Natural killer cell (primary cell): ENCODE measurements at regions not wholly inside any gene's neighbourhood (a gene's known extent, or its start where the extent isn't known, plus 50 kb on each side); places are given as distances from the start of the nearest gene placed in this dataset.

ENCODE experiments used
- ATAC-seq, 3 donors: fragments of 150-1000 bp in 2 of 3; fragments of 200-7000 bp in 1 of 3; cut with Tn5 transposase; 1 replicate in 1 of 3; 2 replicates in 2 of 3; pipeline ENCODE4 v1.10.0; 2021; ENCODE audit warnings: mild to moderate bottlenecking in 2 of 3, moderate library complexity in 2 of 3
- DNase-seq, 2 donors: peaks; one replicate each; pipeline versions ENCODE4 v3.0.0 to v3.0.0-alpha.2; 2013 to 2021; ENCODE audit warnings: mixed read lengths in 1 of 2
- H3K27ac ChIP-seq: one replicate; pipeline ENCODE4 v1.5.1; 2013; ENCODE audit warnings: mild to moderate bottlenecking, low read length
- H3K27me3 ChIP-seq: one replicate; pipeline ENCODE4 v1.6.1; 2013; ENCODE audit warnings: low read length; ENCODE audit not compliant: control insufficient read depth, insufficient read depth
- H3K36me3 ChIP-seq: one replicate; pipeline ENCODE4 v1.6.1; 2013; ENCODE audit warnings: low read length; ENCODE audit not compliant: control insufficient read depth, insufficient read depth
- H3K4me1 ChIP-seq: one replicate; pipeline ENCODE4 v1.6.1; 2013; ENCODE audit warnings: low read length; ENCODE audit not compliant: control insufficient read depth, insufficient read depth
- H3K4me3 ChIP-seq: one replicate; pipeline ENCODE4 v1.5.1; 2013; ENCODE audit warnings: low read length
- H3K9me3 ChIP-seq: one replicate; pipeline ENCODE4 v1.6.1; 2013; ENCODE audit warnings: low read length; ENCODE audit not compliant: control insufficient read depth, insufficient read depth
- H3K27ac Mint-ChIP-seq, 2 donors: one replicate each; pipeline ENCODE4 v1.8.0; 2022; ENCODE audit warnings: mild to moderate bottlenecking in 2 of 2, mixed read lengths in 2 of 2, moderate library complexity in 1 of 2
- H3K27me3 Mint-ChIP-seq, 2 donors: one replicate each; pipeline ENCODE4 v1.8.0; 2022; ENCODE audit warnings: low read depth in 2 of 2, mixed read lengths in 2 of 2
- H3K36me3 Mint-ChIP-seq: one replicate; pipeline ENCODE4 v1.8.0; 2022; ENCODE audit warnings: mixed read lengths
- H3K4me1 Mint-ChIP-seq, 2 donors: one replicate each; pipeline ENCODE4 v1.8.0; 2022; ENCODE audit warnings: mixed read lengths in 2 of 2
- H3K4me3 Mint-ChIP-seq: one replicate; pipeline ENCODE4 v1.8.0; 2022; ENCODE audit warnings: mild to moderate bottlenecking, moderate library complexity, mixed read lengths
- H3K9me3 Mint-ChIP-seq, 2 donors: one replicate each; pipeline ENCODE4 v1.8.0; 2022; ENCODE audit warnings: mixed read lengths in 2 of 2
- CTCF ChIP-seq: fragments of 200-600 bp; IDR thresholded peaks from one replicate; pipeline ENCODE4 v1.8.0; 2022; ENCODE audit warnings: antibody characterized with exemption
- WGBS: methylation state at CpG from one replicate; pipeline ENCODE4 v1.1.7; 2013; ENCODE audit warnings: missing lambda C conversion rate; ENCODE audit not compliant: insufficient coverage; 5-methylcytosine and 5-hydroxymethylcytosine counted together
- intact Hi-C: fragments of 100-400 bp; cut with micrococcal nuclease; formaldehyde crosslinking; loops from one replicate; pipeline ENCODE4 v1.14.2; 2022

GRCh38 chr6:43951063-43951755 is 176.0 kb downstream of the MRPL14 start:
- no peak overlapping the region for H3K27ac Mint-ChIP-seq
- H3K4me3 Mint-ChIP-seq = no peak overlapping the region
- peak; percentile 8 to 57 (median 40) for ATAC-seq
- no peaks in the 10 kb centered on the region for H3K36me3 Mint-ChIP-seq
- 76% methylated on average over 5 of the region's 5 CpGs for WGBS
- Histone ChIP-seq H3K27ac (no peak overlapping the region), H3K9me3 (no peaks in the 10 kb centered on the region), H3K4me3 (no peak overlapping the region), H3K4me1 (no peaks in the 10 kb centered on the region), H3K36me3 (no peaks in the 10 kb centered on the region), H3K27me3 (peaks cover 4% of the 10 kb centered on the region)
- DNase-seq = peak in 1 of 2 donors; percentile 19
- H3K9me3 Mint-ChIP-seq = peaks cover 0 to 3% of the 10 kb centered on the region in 2 donors
- peaks cover 0 to 7% of the 10 kb centered on the region in 2 donors for H3K27me3 Mint-ChIP-seq
- intact Hi-C loops = no loop called here
- TF ChIP-seq CTCF = no peak
- H3K4me1 Mint-ChIP-seq = no peaks in the 10 kb centered on the region

GRCh38 chr6:43950731-43951062 is 176.6 kb downstream of the MRPL14 start:
- H3K4me1 ChIP-seq = no peaks in the 10 kb centered on the region
- H3K27me3 ChIP-seq = peaks cover 4% of the 10 kb centered on the region
- intact Hi-C loops = no loop called here
- no peak for DNase-seq
- H3K9me3 ChIP-seq = peaks cover 2% of the 10 kb centered on the region
- no peaks in the 10 kb centered on the region for H3K36me3 ChIP-seq
- H3K4me1 Mint-ChIP-seq = no peaks in the 10 kb centered on the region
- peaks cover 0 to 3% of the 10 kb centered on the region in 2 donors for H3K9me3 Mint-ChIP-seq
- 82% methylated on average over 3 of the region's 3 CpGs for WGBS
- no peaks in the 10 kb centered on the region for H3K36me3 Mint-ChIP-seq
- no peak overlapping the region for H3K27ac Mint-ChIP-seq
- H3K27me3 Mint-ChIP-seq = peaks cover 0 to 6% of the 10 kb centered on the region in 2 donors
- ATAC-seq = no peak
- no peak overlapping the region for H3K4me3 ChIP-seq
- H3K4me3 Mint-ChIP-seq = no peak overlapping the region
- no peak overlapping the region for H3K27ac ChIP-seq
- TF ChIP-seq CTCF = no peak

GRCh38 chr6:43950051-43950605 is 177.1 kb downstream of the MRPL14 start:
- intact Hi-C loops = no loop called here
- no peak for ATAC-seq
- 79% methylated on average over 11 of the region's 11 CpGs for WGBS
- no peak for TF ChIP-seq CTCF
- peaks cover 0 to 6% of the 10 kb centered on the region in 2 donors for H3K27me3 Mint-ChIP-seq
- H3K9me3 Mint-ChIP-seq = peaks cover 0 to 3% of the 10 kb centered on the region in 2 donors
- no peaks in the 10 kb centered on the region for H3K4me1 ChIP-seq
- DNase-seq = no peak
- peaks cover 2% of the 10 kb centered on the region for H3K36me3 Mint-ChIP-seq
- H3K27ac Mint-ChIP-seq = no peak overlapping the region
- H3K9me3 ChIP-seq = peaks cover 4% of the 10 kb centered on the region
- no peak overlapping the region for H3K4me3 ChIP-seq
- no peaks in the 10 kb centered on the region for H3K4me1 Mint-ChIP-seq
- no peak overlapping the region for H3K4me3 Mint-ChIP-seq
- peaks cover 4% of the 10 kb centered on the region for H3K27me3 ChIP-seq
- H3K27ac ChIP-seq = no peak overlapping the region
- H3K36me3 ChIP-seq = no peaks in the 10 kb centered on the region
